Retinal pigment epithelial cell (primary cell): ENCODE measurements at regions not wholly inside any gene's neighbourhood (a gene's known extent, or its start where the extent isn't known, plus 50 kb on each side); places are given as distances from the start of the nearest gene placed in this dataset.

Source experiments
- DNase-seq: peaks from one replicate; pipeline ENCODE4 v3.0.0-alpha.2; 2010; ENCODE audit warnings: low read depth
- H3K4me3 ChIP-seq: 2 replicates; pipeline ENCODE4 v1.5.1; 2011; ENCODE audit warnings: mild to moderate bottlenecking, low read length, control low read depth, moderate library complexity
- TF ChIP-seq, protein P1 (sequence below): conservative IDR thresholded peaks from 2 replicates; pipeline ENCODE4 v1.5.1; 2011; ENCODE audit warnings: low read depth, low read length, control low read depth, inconsistent platforms

DNA sequence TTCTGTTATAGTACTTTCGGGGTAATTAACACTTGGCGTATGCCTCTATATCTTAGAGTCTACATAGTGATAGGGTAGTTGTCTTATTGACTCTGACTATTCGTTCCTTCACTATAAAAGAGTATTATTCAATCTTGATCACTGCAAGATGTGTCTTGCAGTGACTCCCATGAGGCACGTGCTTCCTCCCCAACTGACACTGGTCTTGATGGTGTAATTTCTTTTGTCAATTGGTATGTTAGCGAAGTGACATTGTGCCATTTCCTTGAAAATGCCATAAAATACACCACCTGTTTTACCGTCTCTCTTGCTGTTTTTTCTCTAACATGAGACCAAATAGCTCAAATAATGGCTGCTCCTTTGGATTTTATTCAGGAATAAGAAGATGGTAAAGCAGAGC is 1314.1 kb upstream of the CDH6 start:
- TF ChIP-seq, protein P1, sequence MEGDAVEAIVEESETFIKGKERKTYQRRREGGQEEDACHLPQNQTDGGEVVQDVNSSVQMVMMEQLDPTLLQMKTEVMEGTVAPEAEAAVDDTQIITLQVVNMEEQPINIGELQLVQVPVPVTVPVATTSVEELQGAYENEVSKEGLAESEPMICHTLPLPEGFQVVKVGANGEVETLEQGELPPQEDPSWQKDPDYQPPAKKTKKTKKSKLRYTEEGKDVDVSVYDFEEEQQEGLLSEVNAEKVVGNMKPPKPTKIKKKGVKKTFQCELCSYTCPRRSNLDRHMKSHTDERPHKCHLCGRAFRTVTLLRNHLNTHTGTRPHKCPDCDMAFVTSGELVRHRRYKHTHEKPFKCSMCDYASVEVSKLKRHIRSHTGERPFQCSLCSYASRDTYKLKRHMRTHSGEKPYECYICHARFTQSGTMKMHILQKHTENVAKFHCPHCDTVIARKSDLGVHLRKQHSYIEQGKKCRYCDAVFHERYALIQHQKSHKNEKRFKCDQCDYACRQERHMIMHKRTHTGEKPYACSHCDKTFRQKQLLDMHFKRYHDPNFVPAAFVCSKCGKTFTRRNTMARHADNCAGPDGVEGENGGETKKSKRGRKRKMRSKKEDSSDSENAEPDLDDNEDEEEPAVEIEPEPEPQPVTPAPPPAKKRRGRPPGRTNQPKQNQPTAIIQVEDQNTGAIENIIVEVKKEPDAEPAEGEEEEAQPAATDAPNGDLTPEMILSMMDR = no peak
- DNase-seq = no peak
- no peak overlapping the region for H3K4me3 ChIP-seq

DNA sequence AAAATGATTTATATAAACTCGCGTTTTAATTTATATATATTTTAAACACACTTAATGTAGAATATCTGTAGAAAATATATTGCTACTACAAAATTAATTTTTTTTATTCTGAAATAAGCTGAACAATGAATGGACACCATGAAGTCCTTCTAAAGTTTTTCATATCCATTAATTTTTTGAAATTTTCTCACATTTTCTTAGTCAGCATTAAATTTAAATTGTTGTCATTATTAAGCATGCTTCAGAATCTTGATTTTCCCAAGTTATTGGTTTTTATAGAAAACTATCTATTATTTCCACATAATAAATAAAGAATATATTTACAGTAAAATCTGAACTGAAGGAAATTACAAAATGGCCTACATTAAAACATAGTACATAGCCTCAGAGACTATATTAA is 1314.9 kb upstream of the CDH6 start:
- TF ChIP-seq, protein P1 = no peak

DNA sequence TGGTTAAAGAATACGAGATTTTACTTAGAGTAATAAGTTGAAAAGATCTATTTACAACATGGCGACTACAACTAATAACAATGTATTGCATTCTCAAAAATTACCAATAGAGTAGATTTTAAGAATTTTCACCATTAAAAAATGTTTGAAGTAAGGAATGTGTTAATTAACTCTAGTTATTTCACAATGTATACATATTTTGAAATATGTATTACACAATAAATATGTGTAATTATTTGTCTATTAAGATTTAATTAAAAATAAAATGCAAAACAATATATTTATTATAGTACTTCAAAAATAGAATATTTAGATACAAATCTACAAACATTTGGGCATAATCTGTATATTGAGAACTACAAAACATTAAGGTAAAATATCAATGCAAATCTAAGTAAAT is 1326.3 kb upstream of the CDH6 start:
- TF ChIP-seq, protein P1 = no peak
- no peak for DNase-seq
- H3K4me3 ChIP-seq = no peak overlapping the region

More for the DNA sequence above, 1314.9 kb upstream of the CDH6 start:
- DNase-seq = no peak
- no peak overlapping the region for H3K4me3 ChIP-seq

DNA sequence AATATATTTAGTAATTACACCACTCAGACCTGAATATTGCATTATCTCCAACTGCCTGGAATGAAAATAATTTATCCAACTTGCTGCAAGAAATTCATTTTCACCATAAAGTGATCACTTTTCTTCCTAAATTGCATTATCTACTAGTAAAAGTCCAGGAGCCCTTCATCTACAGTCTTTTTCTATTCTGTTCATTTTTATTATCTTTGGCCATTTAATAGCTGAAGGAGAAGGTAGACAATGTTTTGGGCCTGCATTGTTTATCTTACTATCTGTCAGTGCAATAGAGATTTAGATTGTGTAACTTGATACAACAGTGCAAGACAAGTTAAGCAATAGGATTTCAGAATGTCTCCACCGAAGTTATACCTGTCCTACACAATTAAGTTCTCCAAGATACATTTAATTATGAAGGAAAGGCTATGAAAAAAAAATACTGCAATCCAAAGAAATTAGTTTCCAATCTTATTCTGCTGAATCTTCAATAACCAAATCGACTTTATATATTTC is 1339.7 kb upstream of the CDH6 start:
- TF ChIP-seq, protein P1 = no peak
- no peak overlapping the region for H3K4me3 ChIP-seq
- DNase-seq = no peak

DNA sequence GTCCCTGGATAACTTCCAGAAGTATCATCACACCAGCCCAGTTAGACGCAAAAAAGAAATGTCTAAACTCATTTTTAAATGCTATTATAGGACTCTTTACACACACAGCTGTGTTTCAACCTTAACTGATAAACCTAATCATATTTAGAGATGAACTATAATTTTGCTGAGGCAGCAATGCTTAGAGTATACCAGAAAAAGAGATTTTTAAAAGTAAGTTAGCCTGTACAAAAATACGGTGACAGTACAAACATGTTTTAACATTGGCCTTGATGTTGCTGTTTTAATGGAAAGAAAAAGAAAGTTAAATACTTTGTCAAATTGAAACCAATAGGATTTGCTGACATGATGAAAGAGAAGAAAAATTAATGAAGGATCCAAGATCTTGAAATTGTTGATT is 1341.2 kb upstream of the CDH6 start:
- TF ChIP-seq, protein P1 = no peak
- no peak overlapping the region for H3K4me3 ChIP-seq
- DNase-seq = no peak

DNA sequence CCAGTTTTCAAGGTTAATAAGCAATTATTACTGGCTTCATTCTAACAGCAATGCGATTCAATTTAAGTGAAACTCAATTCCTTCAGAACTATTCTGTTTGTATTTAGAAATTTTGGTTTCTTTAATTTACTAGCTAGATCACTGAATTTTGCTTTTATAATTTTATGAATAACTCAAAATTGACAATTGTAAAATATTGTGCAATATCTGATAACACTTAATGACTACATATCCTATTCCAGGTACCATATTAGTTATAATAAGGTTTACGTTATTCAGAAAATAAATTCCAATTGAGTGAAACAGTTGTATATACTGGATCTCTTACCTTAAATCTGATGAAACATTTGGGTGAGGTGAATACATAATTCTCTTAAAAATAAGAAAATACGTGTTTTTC is 1348.3 kb upstream of the CDH6 start:
- DNase-seq = no peak
- TF ChIP-seq, protein P1 = no peak
- H3K4me3 ChIP-seq = no peak overlapping the region

DNA sequence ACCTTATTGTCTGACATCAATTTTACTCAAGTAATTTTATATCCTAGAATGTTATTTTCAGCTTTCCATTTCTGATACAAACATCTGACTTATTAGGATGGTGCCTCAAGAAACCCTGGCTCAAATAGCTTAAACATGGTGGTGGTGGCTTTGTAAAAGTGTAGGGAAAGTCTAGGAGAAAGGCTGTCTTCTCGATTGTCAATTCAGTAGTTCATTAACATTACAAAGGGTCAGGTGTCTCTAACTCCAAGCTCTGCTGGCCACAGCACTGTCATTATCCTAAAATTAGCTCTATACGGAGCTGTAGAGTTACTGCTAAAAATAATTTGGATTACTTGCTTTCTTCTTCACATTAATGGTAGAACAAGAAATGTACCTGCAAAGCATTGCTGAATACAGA is 1360.1 kb upstream of the CDH6 start:
- no peak for DNase-seq
- TF ChIP-seq, protein P1 = no peak

More for the DNA sequence above, 1360.1 kb upstream of the CDH6 start:
- H3K4me3 ChIP-seq = no peak overlapping the region
